ENCODE measurements at regions not wholly inside any gene's neighbourhood (a gene's known extent, or its start where the extent isn't known, plus 50 kb on each side); places are given as distances from the start of the nearest gene placed in this dataset.

DNA sequence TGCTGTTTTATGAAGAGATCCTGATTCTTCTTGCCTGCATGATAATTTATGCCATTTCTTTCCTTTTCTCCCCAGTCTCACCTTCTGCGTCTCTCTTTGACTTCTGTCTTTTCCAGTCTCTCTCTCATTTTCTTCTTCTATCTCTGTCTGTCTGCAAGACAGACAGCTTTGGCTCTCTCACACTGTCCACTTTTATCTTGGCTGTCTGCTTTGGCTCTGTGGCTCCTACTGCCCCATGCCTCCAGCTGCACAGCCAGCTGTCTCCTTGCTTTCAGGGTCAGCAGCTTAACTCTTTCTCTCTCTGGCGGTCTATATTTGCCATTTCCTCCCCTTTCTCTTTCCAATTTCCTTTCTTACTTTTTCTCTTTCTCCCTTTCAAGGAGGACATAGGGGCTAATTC lies 971.1 kb upstream of the COX7C start:
- TF ChIP-seq EZH2 (IDR thresholded peaks at IDR 0.05; ENCODE audit: borderline replicate concordance, insufficient read depth, low read length, poor library complexity, severe bottlenecking), result no peak
- TF ChIP-seq EP300 (conservative IDR thresholded peaks at IDR 0.05; ENCODE audit: poor library complexity, severe bottlenecking), result no peak
- TF ChIP-seq, protein P1, sequence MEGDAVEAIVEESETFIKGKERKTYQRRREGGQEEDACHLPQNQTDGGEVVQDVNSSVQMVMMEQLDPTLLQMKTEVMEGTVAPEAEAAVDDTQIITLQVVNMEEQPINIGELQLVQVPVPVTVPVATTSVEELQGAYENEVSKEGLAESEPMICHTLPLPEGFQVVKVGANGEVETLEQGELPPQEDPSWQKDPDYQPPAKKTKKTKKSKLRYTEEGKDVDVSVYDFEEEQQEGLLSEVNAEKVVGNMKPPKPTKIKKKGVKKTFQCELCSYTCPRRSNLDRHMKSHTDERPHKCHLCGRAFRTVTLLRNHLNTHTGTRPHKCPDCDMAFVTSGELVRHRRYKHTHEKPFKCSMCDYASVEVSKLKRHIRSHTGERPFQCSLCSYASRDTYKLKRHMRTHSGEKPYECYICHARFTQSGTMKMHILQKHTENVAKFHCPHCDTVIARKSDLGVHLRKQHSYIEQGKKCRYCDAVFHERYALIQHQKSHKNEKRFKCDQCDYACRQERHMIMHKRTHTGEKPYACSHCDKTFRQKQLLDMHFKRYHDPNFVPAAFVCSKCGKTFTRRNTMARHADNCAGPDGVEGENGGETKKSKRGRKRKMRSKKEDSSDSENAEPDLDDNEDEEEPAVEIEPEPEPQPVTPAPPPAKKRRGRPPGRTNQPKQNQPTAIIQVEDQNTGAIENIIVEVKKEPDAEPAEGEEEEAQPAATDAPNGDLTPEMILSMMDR (IDR thresholded peaks at IDR 0.05; ENCODE audit: poor library complexity, severe bottlenecking), result no peak
- TF ChIP-seq TAF1 (IDR thresholded peaks at IDR 0.05; ENCODE audit: low read depth), result no peak
- TF ChIP-seq RAD21 (conservative IDR thresholded peaks at IDR 0.05), result no peak
- no peak for TF ChIP-seq MXI1 (conservative IDR thresholded peaks at IDR 0.05; ENCODE audit: poor library complexity, severe bottlenecking)

Data from neural cell (in vitro differentiated cells).